ENCODE measurements at regions not wholly inside any gene's neighbourhood (a gene's known extent, or its start where the extent isn't known, plus 50 kb on each side); places are given as distances from the start of the nearest gene placed in this dataset.

DNA sequence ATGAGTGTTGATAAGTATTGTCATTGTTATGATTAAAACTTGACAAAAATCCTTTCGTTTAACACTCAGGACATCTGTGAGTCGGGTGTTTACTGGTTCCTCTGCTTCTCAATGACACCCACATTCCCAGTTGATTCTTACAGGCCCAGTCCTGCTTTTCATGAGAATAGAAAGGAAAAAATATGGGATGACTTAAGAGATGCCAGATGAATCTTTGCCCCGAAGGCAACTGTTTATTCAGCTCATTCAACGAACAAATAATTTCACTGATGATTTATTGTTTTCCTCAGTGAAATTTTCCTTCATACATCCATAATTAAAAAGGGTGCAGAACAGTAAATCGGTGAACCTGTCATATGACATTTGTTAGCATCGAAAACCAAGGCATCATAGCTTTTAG lies 452.4 kb upstream of the WWC1 start:
- TF ChIP-seq SMC3 (conservative IDR thresholded peaks at IDR 0.05; ENCODE audit: poor library complexity), result no peak
- TF ChIP-seq, protein P1, sequence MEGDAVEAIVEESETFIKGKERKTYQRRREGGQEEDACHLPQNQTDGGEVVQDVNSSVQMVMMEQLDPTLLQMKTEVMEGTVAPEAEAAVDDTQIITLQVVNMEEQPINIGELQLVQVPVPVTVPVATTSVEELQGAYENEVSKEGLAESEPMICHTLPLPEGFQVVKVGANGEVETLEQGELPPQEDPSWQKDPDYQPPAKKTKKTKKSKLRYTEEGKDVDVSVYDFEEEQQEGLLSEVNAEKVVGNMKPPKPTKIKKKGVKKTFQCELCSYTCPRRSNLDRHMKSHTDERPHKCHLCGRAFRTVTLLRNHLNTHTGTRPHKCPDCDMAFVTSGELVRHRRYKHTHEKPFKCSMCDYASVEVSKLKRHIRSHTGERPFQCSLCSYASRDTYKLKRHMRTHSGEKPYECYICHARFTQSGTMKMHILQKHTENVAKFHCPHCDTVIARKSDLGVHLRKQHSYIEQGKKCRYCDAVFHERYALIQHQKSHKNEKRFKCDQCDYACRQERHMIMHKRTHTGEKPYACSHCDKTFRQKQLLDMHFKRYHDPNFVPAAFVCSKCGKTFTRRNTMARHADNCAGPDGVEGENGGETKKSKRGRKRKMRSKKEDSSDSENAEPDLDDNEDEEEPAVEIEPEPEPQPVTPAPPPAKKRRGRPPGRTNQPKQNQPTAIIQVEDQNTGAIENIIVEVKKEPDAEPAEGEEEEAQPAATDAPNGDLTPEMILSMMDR (IDR thresholded peaks at IDR 0.05; ENCODE audit: poor library complexity, severe bottlenecking), result no peak
